ENCODE measurements at regions not wholly inside any gene's neighbourhood (a gene's known extent, or its start where the extent isn't known, plus 50 kb on each side); places are given as distances from the start of the nearest gene placed in this dataset.

GRCh38 chr6:49151957-49152356 lies 311.1 kb downstream of the MMUT start:
- Histone ChIP-seq H3K27ac (no peak overlapping the region), H3K4me3 (replicated peaks in 1 of 3) (no peak overlapping the region), H3K36me3 (no peaks in the 10 kb centered on the region), H3K9me3 (no peaks in the 10 kb centered on the region), H3K27me3 (no peaks in the 10 kb centered on the region), H3K4me1 (no peaks in the 10 kb centered on the region)
- WGBS, 2 donors: 80 to 82% methylated on average over 4 of the region's 4 CpGs
- intact Hi-C loops (cut with DNase I): no loop called here
- TF ChIP-seq CTCF (IDR thresholded peaks at IDR 0.05) (no peak), POLR2A (IDR thresholded peaks at IDR 0.05) (no peak)
- no peak for DNase-seq

GRCh38 chr6:49151461-49151860 lies 311.6 kb downstream of the MMUT start:
- no peak overlapping the region for H3K4me3 ChIP-seq (replicated peaks in 1 of 3)
- DNase-seq: no peak
- WGBS, 2 donors: 69 to 76% methylated on average over 3 of the region's 3 CpGs
- intact Hi-C loops (cut with DNase I): no loop called here
- no peaks in the 10 kb centered on the region for H3K9me3 ChIP-seq
- no peak overlapping the region for H3K27ac ChIP-seq
- H3K36me3 ChIP-seq: no peaks in the 10 kb centered on the region
- no peaks in the 10 kb centered on the region for H3K27me3 ChIP-seq
- TF ChIP-seq CTCF (IDR thresholded peaks at IDR 0.05): no peak
- TF ChIP-seq POLR2A (IDR thresholded peaks at IDR 0.05): no peak
- H3K4me1 ChIP-seq: no peaks in the 10 kb centered on the region

- Histone ChIP-seq H3K27ac (no peak overlapping the region), H3K36me3 (no peaks in the 10 kb centered on the region), H3K4me3 (replicated peaks in 1 of 3) (no peak overlapping the region), H3K9me3 (no peaks in the 10 kb centered on the region), H3K27me3 (no peaks in the 10 kb centered on the region), H3K4me1 (no peaks in the 10 kb centered on the region)
- intact Hi-C loops (cut with DNase I): no loop called here
- DNase-seq: no peak
- TF ChIP-seq CTCF (IDR thresholded peaks at IDR 0.05): no peak
- no peak for TF ChIP-seq POLR2A (IDR thresholded peaks at IDR 0.05)
- 87 to 95% methylated on average over 7 to 13 of the region's 13 CpGs for WGBS, 2 donors
Measured at GRCh38 chr6:49151033-49151432, 312.0 kb downstream of the MMUT start.

- intact Hi-C loops (cut with DNase I): no loop called here
- Histone ChIP-seq H3K4me1 (no peaks in the 10 kb centered on the region), H3K27ac (no peak overlapping the region), H3K4me3 (replicated peaks in 1 of 3) (no peak overlapping the region), H3K36me3 (no peaks in the 10 kb centered on the region), H3K9me3 (no peaks in the 10 kb centered on the region), H3K27me3 (no peaks in the 10 kb centered on the region)
- DNase-seq: no peak
- TF ChIP-seq POLR2A (IDR thresholded peaks at IDR 0.05) (no peak), CTCF (IDR thresholded peaks at IDR 0.05) (no peak)
Measured at GRCh38 chr6:49145280-49145679, 317.8 kb downstream of the MMUT start.

GRCh38 chr6:49142421-49143151 lies 320.5 kb downstream of the MMUT start:
- H3K4me3 ChIP-seq (replicated peaks in 1 of 3): no peak overlapping the region
- TF ChIP-seq POLR2A (IDR thresholded peaks at IDR 0.05): no peak
- no peak for TF ChIP-seq CTCF (IDR thresholded peaks at IDR 0.05)
- H3K36me3 ChIP-seq: no peaks in the 10 kb centered on the region
- H3K9me3 ChIP-seq: no peaks in the 10 kb centered on the region
- H3K27ac ChIP-seq: no peak overlapping the region
- DNase-seq: no peak
- no peaks in the 10 kb centered on the region for H3K27me3 ChIP-seq
- H3K4me1 ChIP-seq: no peaks in the 10 kb centered on the region
- intact Hi-C loops (cut with DNase I): no loop called here
- 26 to 27% methylated on average over 7 of the region's 7 CpGs for WGBS, 2 donors
